DOHH2 (cell line): ENCODE measurements at regions not wholly inside any gene's neighbourhood (a gene's known extent, or its start where the extent isn't known, plus 50 kb on each side); places are given as distances from the start of the nearest gene placed in this dataset.

Experiments used
- EZH2phosphoT487 ChIP-seq: fragments of 200-600 bp; sonication (generic); IDR thresholded peaks from 2 replicates; pipeline ENCODE4 v1.6.1; 2017; ENCODE audit warnings: borderline replicate concordance, mild to moderate bottlenecking, antibody characterized with exemption, low read length, moderate library complexity, mixed read lengths
- TF ChIP-seq, protein P1 (sequence below): fragments of 200-600 bp; sonication (generic); IDR thresholded peaks from one replicate; pipeline ENCODE4 v1.5.1; 2014; ENCODE audit warnings: antibody characterized with exemption, mild to moderate bottlenecking, low read depth, low read length; ENCODE audit not compliant: poor library complexity, severe bottlenecking

DNA sequence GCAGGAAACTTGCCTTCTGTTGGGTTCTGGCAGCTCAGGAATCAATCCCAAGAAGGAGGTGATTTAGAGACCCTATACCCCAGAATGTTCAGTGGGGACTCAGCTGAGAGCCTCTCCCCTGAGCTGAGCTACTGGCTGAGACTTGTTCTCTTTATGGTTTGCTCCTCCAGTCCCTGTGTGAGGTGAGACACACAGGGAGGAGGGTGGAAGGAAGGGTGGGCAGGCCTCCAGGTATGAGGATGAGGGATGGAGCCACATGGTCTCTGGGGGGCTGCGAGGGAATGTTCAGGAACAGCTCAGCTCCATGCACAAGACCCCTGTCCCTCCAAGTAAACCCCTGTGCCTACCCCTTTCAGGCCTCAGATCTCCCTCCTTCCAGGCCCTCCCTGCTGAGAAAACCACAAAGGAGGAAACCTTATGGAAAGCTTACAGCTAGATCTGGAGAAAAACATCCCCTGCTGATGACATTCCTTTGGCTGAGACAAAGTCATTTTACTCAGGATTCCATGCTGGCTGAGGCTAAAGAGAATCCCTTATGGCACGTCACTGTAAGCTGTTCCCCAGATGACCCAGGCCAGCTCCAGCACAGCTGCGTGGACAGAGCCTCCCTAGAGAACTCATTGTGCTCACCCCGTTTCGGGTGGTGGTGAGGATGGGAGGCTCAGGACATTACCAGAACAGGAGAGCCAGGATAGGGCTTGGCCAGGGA is 91.5 kb upstream of the IPO9 start:
- TF ChIP-seq, protein P1, sequence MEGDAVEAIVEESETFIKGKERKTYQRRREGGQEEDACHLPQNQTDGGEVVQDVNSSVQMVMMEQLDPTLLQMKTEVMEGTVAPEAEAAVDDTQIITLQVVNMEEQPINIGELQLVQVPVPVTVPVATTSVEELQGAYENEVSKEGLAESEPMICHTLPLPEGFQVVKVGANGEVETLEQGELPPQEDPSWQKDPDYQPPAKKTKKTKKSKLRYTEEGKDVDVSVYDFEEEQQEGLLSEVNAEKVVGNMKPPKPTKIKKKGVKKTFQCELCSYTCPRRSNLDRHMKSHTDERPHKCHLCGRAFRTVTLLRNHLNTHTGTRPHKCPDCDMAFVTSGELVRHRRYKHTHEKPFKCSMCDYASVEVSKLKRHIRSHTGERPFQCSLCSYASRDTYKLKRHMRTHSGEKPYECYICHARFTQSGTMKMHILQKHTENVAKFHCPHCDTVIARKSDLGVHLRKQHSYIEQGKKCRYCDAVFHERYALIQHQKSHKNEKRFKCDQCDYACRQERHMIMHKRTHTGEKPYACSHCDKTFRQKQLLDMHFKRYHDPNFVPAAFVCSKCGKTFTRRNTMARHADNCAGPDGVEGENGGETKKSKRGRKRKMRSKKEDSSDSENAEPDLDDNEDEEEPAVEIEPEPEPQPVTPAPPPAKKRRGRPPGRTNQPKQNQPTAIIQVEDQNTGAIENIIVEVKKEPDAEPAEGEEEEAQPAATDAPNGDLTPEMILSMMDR, result no peak
- TF ChIP-seq EZH2phosphoT487, result no peak
